ENCODE measurements at regions not wholly inside any gene's neighbourhood (a gene's known extent, or its start where the extent isn't known, plus 50 kb on each side); places are given as distances from the start of the nearest gene placed in this dataset.

- DNase-seq, result no peak
- 80 to 85% methylated on average over 6 of the region's 6 CpGs for WGBS, 2 donors
- Histone ChIP-seq H3K4me1 (peaks cover 1 to 2% of the 10 kb centered on the region in 2 donors), H3K9me3 (no peaks in the 10 kb centered on the region), H3K36me3 (no peaks in the 10 kb centered on the region), H3K27ac (no peak overlapping the region), H3K27me3 (no peaks in the 10 kb centered on the region), H3K4me3 (replicated peaks in 1 of 3) (no peak overlapping the region)
- TF ChIP-seq POLR2A (IDR thresholded peaks at IDR 0.05) (no peak), CTCF (IDR thresholded peaks at IDR 0.05) (no peak)
- intact Hi-C loops (cut with DNase I), result no loop called here
These were observed 77.0 kb downstream of the COQ2 start for GRCh38 chr4:83207497-83208101.

- DNase-seq, result no peak
- intact Hi-C loops (cut with DNase I), result no loop called here
- 49 to 54% methylated on average over 2 of the region's 2 CpGs for WGBS, 2 donors
- Histone ChIP-seq H3K9me3 (no peaks in the 10 kb centered on the region), H3K4me1 (no peaks in the 10 kb centered on the region), H3K27me3 (no peaks in the 10 kb centered on the region), H3K27ac (no peak overlapping the region), H3K36me3 (no peaks in the 10 kb centered on the region), H3K4me3 (replicated peaks in 1 of 3) (no peak overlapping the region)
- TF ChIP-seq POLR2A (IDR thresholded peaks at IDR 0.05) (no peak), CTCF (IDR thresholded peaks at IDR 0.05) (no peak)
These were observed 78.8 kb downstream of the COQ2 start for GRCh38 chr4:83205760-83206159.

GRCh38 chr4:83204731-83205130 is 79.9 kb downstream of the COQ2 start:
- Histone ChIP-seq H3K27me3 (no peaks in the 10 kb centered on the region), H3K36me3 (no peaks in the 10 kb centered on the region), H3K4me1 (no peaks in the 10 kb centered on the region), H3K4me3 (replicated peaks in 1 of 3) (no peak overlapping the region), H3K9me3 (no peaks in the 10 kb centered on the region), H3K27ac (no peak overlapping the region)
- no peak for DNase-seq
- intact Hi-C loops (cut with DNase I), result no loop called here
- WGBS, 2 donors, result 51 to 58% methylated on average over 3 of the region's 3 CpGs
- no peak for TF ChIP-seq POLR2A (IDR thresholded peaks at IDR 0.05)
- no peak for TF ChIP-seq CTCF (IDR thresholded peaks at IDR 0.05)

GRCh38 chr4:83201761-83202160 is 82.8 kb downstream of the COQ2 start:
- intact Hi-C loops (cut with DNase I), result no loop called here
- no peak overlapping the region for H3K4me3 ChIP-seq (replicated peaks in 1 of 3)
- TF ChIP-seq POLR2A (IDR thresholded peaks at IDR 0.05) (no peak), CTCF (IDR thresholded peaks at IDR 0.05) (no peak)
- no peak overlapping the region for H3K27ac ChIP-seq
- no peaks in the 10 kb centered on the region for H3K27me3 ChIP-seq
- H3K4me1 ChIP-seq, result no peaks in the 10 kb centered on the region
- 88 to 89% methylated on average over 4 of the region's 4 CpGs for WGBS, 2 donors
- no peaks in the 10 kb centered on the region for H3K36me3 ChIP-seq
- no peak for DNase-seq
- no peaks in the 10 kb centered on the region for H3K9me3 ChIP-seq

- intact Hi-C loops (cut with DNase I), result no loop called here
- DNase-seq, result no peak
- H3K9me3 ChIP-seq, result no peaks in the 10 kb centered on the region
- TF ChIP-seq POLR2A (IDR thresholded peaks at IDR 0.05) (no peak), CTCF (IDR thresholded peaks at IDR 0.05) (no peak)
- H3K27me3 ChIP-seq, result no peaks in the 10 kb centered on the region
- no peak overlapping the region for H3K4me3 ChIP-seq (replicated peaks in 1 of 3)
- no peak overlapping the region for H3K27ac ChIP-seq
- WGBS, 2 donors, result 74 to 75% methylated on average over 10 of the region's 10 CpGs
- H3K36me3 ChIP-seq, result no peaks in the 10 kb centered on the region
- no peaks in the 10 kb centered on the region for H3K4me1 ChIP-seq
These were observed 83.2 kb upstream of the PLAC8 start for GRCh38 chr4:83197555-83198235.

Data from thyroid gland (tissue), 4 donors.